ENCODE measurements at regions not wholly inside any gene's neighbourhood (a gene's known extent, or its start where the extent isn't known, plus 50 kb on each side); places are given as distances from the start of the nearest gene placed in this dataset.
"Not testable (repeated sequence)": the region's sequence is repeated elsewhere in the genome, so short reads cannot be mapped to it uniquely, and the experiment has no call there.

- no peak for DNase-seq
These were observed 253.0 kb upstream of the ARRDC3 start for GRCh38 chr5:91635950-91636734.

DNA sequence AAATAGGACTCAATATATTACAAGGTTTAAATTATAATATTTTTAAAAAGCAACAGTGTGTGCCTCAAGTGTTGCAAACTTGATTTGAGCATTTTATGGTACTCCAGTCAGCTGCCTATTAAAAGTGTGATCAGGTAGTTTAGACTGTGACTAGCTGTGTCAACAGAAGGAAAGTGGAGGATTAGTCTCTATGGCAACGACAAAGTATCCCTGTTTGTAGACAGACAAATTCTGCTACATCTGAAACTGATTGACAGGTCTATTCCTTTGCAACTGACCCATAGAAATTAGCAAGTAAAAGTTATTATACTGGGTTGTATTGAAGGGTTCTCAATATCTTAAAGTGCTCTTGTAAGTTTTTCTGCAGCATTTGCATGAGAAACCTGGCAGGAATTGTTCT, 249.8 kb upstream of the ARRDC3 start:
- DNase-seq: no peak

- DNase-seq: no peak
These were observed 228.6 kb upstream of the ARRDC3 start for GRCh38 chr5:91611746-91612145.

GRCh38 chr5:91607675-91608074, 224.6 kb upstream of the ARRDC3 start:
- DNase-seq: no peak

DNA sequence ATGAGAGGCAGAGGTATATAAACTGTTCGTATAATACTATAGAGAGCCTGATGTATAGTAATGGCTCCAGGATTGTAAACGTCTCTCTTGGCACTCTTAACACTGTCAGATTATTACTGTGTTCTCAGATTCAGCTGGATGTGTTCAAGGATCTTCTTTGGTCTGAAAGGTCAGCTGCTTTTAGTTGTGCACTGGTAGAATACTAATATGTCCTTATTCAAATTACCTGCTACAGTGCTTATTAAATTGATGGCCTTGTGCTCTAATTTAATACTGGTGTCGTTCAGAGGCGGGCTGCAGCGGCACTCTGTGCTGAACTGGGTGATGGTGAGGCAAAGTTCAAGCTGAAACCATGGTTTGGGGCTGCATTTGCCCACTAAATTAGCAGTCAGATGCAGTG, 216.7 kb upstream of the ARRDC3 start:
- no peak for DNase-seq

DNA sequence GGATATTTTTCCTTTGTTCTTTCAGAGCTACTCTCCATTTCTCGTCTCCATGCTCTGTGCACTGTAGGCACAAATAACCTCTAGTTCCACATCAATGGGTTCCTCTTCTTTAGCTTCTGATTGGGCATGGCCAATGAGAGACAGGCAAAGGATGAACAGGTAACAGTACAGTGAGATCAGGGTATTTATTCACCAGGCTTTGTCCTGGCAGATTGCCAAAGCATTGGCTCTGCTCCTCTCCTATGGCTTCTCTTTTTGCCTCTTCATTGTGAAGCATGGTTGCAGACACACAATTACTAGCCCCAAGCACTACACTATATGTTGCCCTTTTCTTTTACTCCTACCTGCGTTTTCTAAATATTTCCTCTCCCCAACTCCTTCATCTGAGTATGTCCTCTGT, 215.1 kb upstream of the ARRDC3 start:
- no peak for DNase-seq

GRCh38 chr5:91595424-91595823, 212.3 kb upstream of the ARRDC3 start:
- no peak for DNase-seq

- DNase-seq: no peak
These were observed 208.0 kb upstream of the ARRDC3 start for GRCh38 chr5:91591076-91591475.

DNA sequence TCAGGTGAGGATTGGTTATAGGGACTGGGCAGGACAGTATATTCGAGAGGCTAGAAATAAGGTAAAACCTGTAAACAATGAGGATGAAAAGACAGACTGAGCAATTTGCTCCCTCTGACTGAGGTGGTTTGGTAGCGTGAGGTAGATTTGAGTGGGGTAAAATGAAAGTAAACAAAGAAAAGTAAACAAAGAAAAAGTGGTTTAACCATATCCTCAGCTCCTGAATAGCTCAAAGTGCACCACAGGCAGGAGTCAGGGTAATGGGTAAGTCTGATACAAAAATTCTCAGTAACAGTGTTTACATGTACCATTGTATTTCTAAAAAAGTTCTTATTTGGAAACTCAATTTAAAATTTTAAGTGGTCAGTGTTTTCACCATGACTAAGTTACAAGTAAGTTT, 203.1 kb upstream of the ARRDC3 start:
- DNase-seq: no peak

- DNase-seq: no peak
These were observed 201.2 kb upstream of the ARRDC3 start for GRCh38 chr5:91584352-91584751.

GRCh38 chr5:91566012-91566411, 182.9 kb upstream of the ARRDC3 start:
- not testable (repeated sequence) for DNase-seq

DNA sequence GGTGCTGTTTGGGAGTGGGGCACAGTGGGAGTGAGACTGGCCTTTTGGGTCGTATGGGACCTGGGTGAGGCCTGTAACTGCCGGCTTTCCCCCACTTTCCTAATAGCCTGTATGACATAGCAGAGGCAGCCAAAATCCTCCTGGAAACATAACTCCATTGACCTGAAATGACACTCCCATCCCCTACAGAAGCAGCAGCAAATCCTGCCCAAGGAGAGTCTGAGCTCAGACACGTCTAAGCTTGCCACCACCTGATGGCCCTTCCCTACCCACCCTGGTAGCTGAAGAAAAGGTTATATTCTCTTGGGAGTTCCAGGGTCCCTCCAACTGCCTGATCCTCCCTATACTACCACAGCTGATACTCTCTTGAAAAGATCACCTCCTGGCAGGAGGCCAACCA, 179.8 kb upstream of the ARRDC3 start:
- DNase-seq: no peak

GRCh38 chr5:91541696-91542095, 158.6 kb upstream of the ARRDC3 start:
- no peak for DNase-seq

- no peak for DNase-seq
These were observed 155.1 kb upstream of the ARRDC3 start for GRCh38 chr5:91538179-91538578.

GRCh38 chr5:91535499-91535898, 152.4 kb upstream of the ARRDC3 start:
- no peak for DNase-seq

GRCh38 chr5:91534332-91534731, 151.2 kb upstream of the ARRDC3 start:
- no peak for DNase-seq

DNA sequence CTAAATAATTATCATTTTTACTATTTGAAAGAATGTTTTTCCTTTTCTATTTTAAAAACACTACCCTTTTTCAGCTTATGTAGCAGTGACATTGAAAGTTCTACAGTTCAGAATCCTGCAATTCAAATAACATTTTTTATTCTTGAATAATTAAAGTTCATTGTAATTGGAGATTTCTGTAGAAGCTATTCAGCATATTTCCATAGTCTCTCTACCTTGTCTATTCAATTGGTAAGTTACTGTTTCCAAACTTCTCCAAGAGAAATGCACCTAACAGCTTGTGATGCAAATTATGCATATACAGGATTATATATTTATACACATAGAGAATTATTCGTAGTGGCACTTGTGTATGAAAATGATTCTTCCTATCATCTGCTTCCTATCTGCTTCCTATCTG, 149.7 kb upstream of the ARRDC3 start:
- DNase-seq: no peak

DNA sequence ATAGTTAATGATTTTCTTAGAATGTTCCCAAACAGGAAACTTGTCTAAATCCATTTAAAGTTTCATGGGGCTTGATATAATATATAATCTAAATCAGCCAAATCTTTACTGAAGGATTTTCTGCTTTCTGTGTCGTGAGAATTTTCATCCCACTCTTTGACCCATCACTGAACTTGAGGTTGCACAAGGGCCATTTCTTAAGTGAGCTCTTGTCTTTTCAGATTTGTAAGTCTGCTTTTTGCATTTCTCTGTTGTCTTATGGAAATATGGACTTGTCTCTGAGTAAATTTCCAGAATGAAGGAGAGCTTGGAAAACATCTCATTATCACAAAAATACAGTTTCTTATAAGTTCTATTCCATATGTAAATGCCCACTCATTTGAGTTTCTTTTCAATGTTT, 149.2 kb upstream of the ARRDC3 start:
- no peak for DNase-seq

DNA sequence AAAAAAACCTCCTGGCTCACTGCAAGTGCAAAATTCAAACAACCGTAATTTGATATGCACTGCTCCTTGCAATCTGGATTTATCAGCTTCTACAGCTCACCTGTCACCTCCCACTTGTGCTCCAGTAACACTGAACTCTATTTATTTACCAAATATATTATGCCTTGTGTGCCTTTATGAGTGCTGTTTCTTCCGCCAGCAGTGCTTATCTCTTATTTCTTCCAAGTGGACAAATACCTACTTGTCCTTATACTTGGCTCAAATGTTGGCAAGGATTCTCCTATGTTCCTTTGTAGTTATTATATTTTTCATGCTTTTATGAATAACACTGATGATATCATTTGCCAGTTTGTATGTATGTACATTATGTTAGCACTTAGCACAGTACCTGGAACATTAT, 145.7 kb upstream of the ARRDC3 start:
- DNase-seq: no peak

DNA sequence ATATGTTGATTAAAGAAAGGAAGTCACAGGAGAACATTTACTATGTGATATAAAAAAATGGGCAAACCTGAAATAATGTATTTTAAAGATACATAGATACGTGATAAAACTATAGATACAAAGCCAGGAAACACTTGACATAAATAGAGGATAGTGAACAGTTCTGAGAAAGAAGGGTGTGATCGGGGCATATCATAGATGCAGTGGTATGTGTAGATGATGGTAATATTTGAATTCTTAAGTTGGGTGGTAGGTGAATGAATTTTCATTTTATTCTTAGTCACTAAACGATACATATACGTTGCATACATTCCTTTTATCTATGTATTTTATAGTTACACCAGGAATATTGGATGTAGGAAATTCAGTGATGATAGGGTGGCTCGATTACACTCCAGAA, 138.7 kb upstream of the ARRDC3 start:
- DNase-seq: no peak

DNA sequence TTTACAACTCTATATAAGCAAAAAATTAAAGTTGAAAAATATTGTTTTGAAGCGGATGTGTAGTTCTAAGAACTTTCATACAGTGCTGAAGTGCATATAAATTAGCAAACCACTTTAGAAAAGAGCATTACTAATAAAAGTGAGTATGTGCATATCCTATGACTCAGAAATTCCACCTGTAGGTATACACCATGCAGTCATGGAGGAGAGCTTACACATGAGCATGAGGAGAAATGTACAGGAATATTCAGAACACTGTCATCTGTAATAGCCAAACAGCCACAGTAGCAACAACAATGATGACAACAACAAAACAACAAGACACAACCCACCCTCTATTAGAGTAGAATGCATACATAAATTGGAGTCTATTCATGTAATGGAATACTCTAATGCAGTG, 138.2 kb upstream of the ARRDC3 start:
- no peak for DNase-seq

GRCh38 chr5:91514400-91514799, 131.3 kb upstream of the ARRDC3 start:
- DNase-seq: no peak

- DNase-seq: no peak
These were observed 120.2 kb upstream of the ARRDC3 start for GRCh38 chr5:91503321-91503720.

GRCh38 chr5:91500758-91501157, 117.6 kb upstream of the ARRDC3 start:
- DNase-seq: no peak

- DNase-seq: peak; percentile 52
These were observed 116.9 kb upstream of the ARRDC3 start for GRCh38 chr5:91499943-91500531.
